Endothelial cell of umbilical vein (primary cell): ENCODE measurements at regions not wholly inside any gene's neighbourhood (a gene's known extent, or its start where the extent isn't known, plus 50 kb on each side); places are given as distances from the start of the nearest gene placed in this dataset.

Source experiments
- BruUV-seq: library from RNA; stranded (reverse); fragments of 400-500 nt; replicated peaks from 2 replicates; lab custom pipeline; 2021; lab: Mats Ljungman, UMichigan
- CTCF ChIA-PET: fragments of 300-600, 350-600 bp; sonication (Branson Sonifier 250); formaldehyde crosslinking; loops from one replicate; lab custom pipeline; 2021; ENCODE audit warnings: antibody characterized with exemption, inconsistent platforms; lab: Charles Lee
- POLR2A ChIA-PET: fragments of 300-600, 350-600 bp; sonication (Branson Sonifier 250); formaldehyde crosslinking; loops from one replicate; lab custom pipeline; 2021; ENCODE audit warnings: antibody characterized with exemption, inconsistent platforms; lab: Charles Lee
- DNase-seq: peaks from one replicate; pipeline ENCODE4 v3.0.0-alpha.2; 2011; ENCODE audit warnings: low read depth, low spot score
- FAIRE-seq: peaks from 2 replicates; lab custom pipeline; 2011; peaks lifted over from hg19 to GRCh38; lab: Jason Lieb, UNC
- H2AFZ ChIP-seq: 2 replicates; pipeline ENCODE4 v1.6.0; 2012; ENCODE audit warnings: low read depth, low read length, control low read depth, inconsistent platforms
- H3K27ac ChIP-seq: 2 replicates; pipeline ENCODE4 v1.5.1; 2011; ENCODE audit warnings: low read depth, mild to moderate bottlenecking, control low read depth, low read length, moderate library complexity; ENCODE audit not compliant: insufficient read depth
- H3K27me3 ChIP-seq, 2 experiments: 2 replicates each; pipeline versions ENCODE4 v1.6.0 to v1.6.1; 2011; ENCODE audit warnings: low read length in 2 of 2, mixed read lengths in 1 of 2; ENCODE audit not compliant: control insufficient read depth in 2 of 2, insufficient read depth in 2 of 2
- H3K36me3 ChIP-seq, 2 experiments: 2 replicates in 1 of 2; 3 replicates in 1 of 2; pipeline ENCODE4 v1.5.1; 2011; ENCODE audit warnings: low read length in 2 of 2, mild to moderate bottlenecking in 1 of 2, moderate library complexity in 1 of 2; ENCODE audit not compliant: control insufficient read depth in 2 of 2, insufficient read depth in 2 of 2; ENCODE audit errors: extremely low read depth in 1 of 2
- H3K4me1 ChIP-seq: 3 replicates; pipeline ENCODE4 v1.5.1; 2011; ENCODE audit warnings: mild to moderate bottlenecking, low read length; ENCODE audit not compliant: control insufficient read depth, insufficient read depth; ENCODE audit errors: extremely low read depth
- H3K4me2 ChIP-seq: 2 replicates; pipeline ENCODE4 v1.6.1; 2011; ENCODE audit warnings: low read length, control low read depth, mixed read lengths; ENCODE audit not compliant: insufficient read depth
- H3K4me3 ChIP-seq, 3 experiments: fragments of 200-600 bp in 1 of 3; sonication (generic), shearing (Covaris generic) in 1 of 3; replicated peaks in 1 of 3; 2 replicates each; pipeline ENCODE4 v1.5.1; 2011 to 2016; ENCODE audit warnings: control low read depth in 3 of 3, low read length in 3 of 3, mild to moderate bottlenecking in 2 of 3, inconsistent platforms in 1 of 3, low read depth in 1 of 3, moderate library complexity in 1 of 3; ENCODE audit not compliant: insufficient read depth in 1 of 3
- H3K79me2 ChIP-seq: 2 replicates; pipeline ENCODE4 v1.6.0; 2012; ENCODE audit warnings: low read length, inconsistent platforms; ENCODE audit not compliant: control insufficient read depth, insufficient read depth
- H3K9ac ChIP-seq: replicated peaks from 2 replicates; pipeline ENCODE3; 2011; ENCODE audit warnings: low read length, control low read depth; ENCODE audit not compliant: insufficient read depth; ENCODE audit errors: extremely low read depth
- H3K9me1 ChIP-seq: replicated peaks from 3 replicates; pipeline ENCODE4 v1.6.0; 2011; ENCODE audit warnings: mild to moderate bottlenecking, low read length; ENCODE audit not compliant: control insufficient read depth, insufficient read depth; ENCODE audit errors: extremely low read depth
- H3K9me3 ChIP-seq: replicated peaks from 2 replicates; pipeline ENCODE4 v1.5.1; 2012; ENCODE audit warnings: low read length, inconsistent platforms; ENCODE audit not compliant: control insufficient read depth, insufficient read depth
- H4K20me1 ChIP-seq: replicated peaks from 2 replicates; pipeline ENCODE3; 2011; ENCODE audit warnings: mild to moderate bottlenecking, low read length; ENCODE audit not compliant: control insufficient read depth, insufficient read depth; ENCODE audit errors: extremely low read depth
- CTCF ChIP-seq, 2 donors: IDR thresholded peaks; 1 replicate in 1 of 2; 2 replicates in 1 of 2; pipeline ENCODE4 v1.5.1; 2011; ENCODE audit warnings: low read length in 2 of 2, mild to moderate bottlenecking in 2 of 2, moderate library complexity in 2 of 2, control low read depth in 1 of 2, inconsistent platforms in 1 of 2, low read depth in 1 of 2; ENCODE audit not compliant: insufficient read depth in 1 of 2; ENCODE audit errors: extremely low read depth in 1 of 2
- EZH2 ChIP-seq: IDR thresholded peaks from 2 replicates; pipeline ENCODE4 v1.6.1; 2012; ENCODE audit warnings: borderline replicate concordance, low read depth, mild to moderate bottlenecking, moderate library complexity, low read length, inconsistent platforms; ENCODE audit not compliant: severe bottlenecking
- FOS ChIP-seq: IDR thresholded peaks from 2 replicates; pipeline ENCODE4 v1.6.1; 2011; ENCODE audit warnings: mild to moderate bottlenecking, low read length, moderate library complexity, borderline replicate concordance; ENCODE audit not compliant: insufficient read depth
- GATA2 ChIP-seq: IDR thresholded peaks from 2 replicates; pipeline ENCODE4 v1.7.0; 2011; ENCODE audit warnings: low read depth, mild to moderate bottlenecking, moderate library complexity, mixed read lengths, low read length; ENCODE audit not compliant: insufficient read length, insufficient read depth
- JUN ChIP-seq: IDR thresholded peaks from 2 replicates; pipeline ENCODE4 v1.6.1; 2011; ENCODE audit warnings: borderline replicate concordance, low read depth; ENCODE audit not compliant: insufficient read length, insufficient read depth
- MYC ChIP-seq: IDR thresholded peaks from one replicate; pipeline ENCODE4 v1.6.1; 2011; ENCODE audit warnings: mild to moderate bottlenecking, low read depth, low read length
- POLR2A ChIP-seq: IDR thresholded peaks from 2 replicates; pipeline ENCODE4 v1.6.1; 2012; ENCODE audit warnings: low read depth, mild to moderate bottlenecking, control low read depth, low read length
- POLR2AphosphoS5 ChIP-seq: IDR thresholded peaks from 2 replicates; pipeline ENCODE4 v1.6.1; 2012; ENCODE audit warnings: low read depth, mild to moderate bottlenecking, control low read depth, low read length, moderate library complexity; ENCODE audit not compliant: insufficient read depth
- dilution Hi-C: fragments of 300-500 bp; cut with MboI; formaldehyde crosslinking; loops from one replicate; pipeline ENCODE4 v1.15.0; 2019; ENCODE audit warnings: low sequenced_read_pairs; ENCODE audit not compliant: extremely low pct_ligation_motif_present
- intact Hi-C: fragments of 100-400 bp; cut with micrococcal nuclease; formaldehyde crosslinking; loops from one replicate; pipeline ENCODE4 v1.10.0; 2022
- TF ChIP-seq, protein P1 (sequence below): IDR thresholded peaks from 2 replicates; pipeline ENCODE4 v1.6.1; 2011; ENCODE audit not compliant: insufficient read depth, insufficient read length

- no peaks in the 10 kb centered on the region for H3K4me1 ChIP-seq
- H3K9me1 ChIP-seq, result no peaks in the 10 kb centered on the region
- H3K36me3 ChIP-seq, result no peaks in the 10 kb centered on the region
- no peaks in the 10 kb centered on the region for H4K20me1 ChIP-seq
- no peak overlapping the region for H2AFZ ChIP-seq
- no peaks in the 10 kb centered on the region for H3K27me3 ChIP-seq
- TF ChIP-seq, protein P1, sequence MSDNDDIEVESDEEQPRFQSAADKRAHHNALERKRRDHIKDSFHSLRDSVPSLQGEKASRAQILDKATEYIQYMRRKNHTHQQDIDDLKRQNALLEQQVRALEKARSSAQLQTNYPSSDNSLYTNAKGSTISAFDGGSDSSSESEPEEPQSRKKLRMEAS, result no peak
- no peak for TF ChIP-seq GATA2
- no peak for TF ChIP-seq CTCF (IDR thresholded peaks at IDR 0.05; ENCODE audit: extremely low read depth in 1 of 2, insufficient read depth in 1 of 2, low read depth in 1 of 2, low read length in 2 of 2)
- TF ChIP-seq POLR2A, result no peak
- TF ChIP-seq MYC, result no peak
- TF ChIP-seq JUN, result no peak
- TF ChIP-seq FOS, result no peak
- TF ChIP-seq POLR2AphosphoS5, result no peak
- TF ChIP-seq EZH2, result no peak
- no TSS peak for BruUV-seq
- no peaks in the 10 kb centered on the region for H3K9me3 ChIP-seq
- DNase-seq (no peak), FAIRE-seq (no peak)
- intact Hi-C loops (no loop called here), dilution Hi-C loops (no loop called here)
- CTCF ChIA-PET, result no interaction called here
- no peak overlapping the region for H3K4me2 ChIP-seq
- no peak overlapping the region for H3K4me3 ChIP-seq
- POLR2A ChIA-PET, result no interaction called here
- no peaks in the 10 kb centered on the region for H3K79me2 ChIP-seq
- no peak overlapping the region for H3K27ac ChIP-seq
- H3K9ac ChIP-seq, result no peak overlapping the region
Measured at GRCh38 chr12:73372856-73373255, 1100.7 kb downstream of the TRHDE start.
